ENCODE measurements at regions not wholly inside any gene's neighbourhood (a gene's known extent, or its start where the extent isn't known, plus 50 kb on each side); places are given as distances from the start of the nearest gene placed in this dataset.

GRCh38 chrX:11960031-11960430 is 178.2 kb upstream of the FRMPD4 start:
- ChIA-PET POLR2A (no interaction called here), CTCF (ENCODE audit: low intra/inter-chr PET ratio, low total read pairs) (no interaction called here)
- no peaks in the 10 kb centered on the region for H3K27me3 ChIP-seq (ENCODE audit: control insufficient read depth in 1 of 2, insufficient read depth in 2 of 2, low read length in 2 of 2)
- intact Hi-C loops (cut with micrococcal nuclease; ENCODE audit: unreplicated experiment), result no loop called here
- DNase-seq (ENCODE audit: low spot score) (no peak), ATAC-seq (no peak), FAIRE-seq (no peak)
- BruUV-seq (replicated peaks), result no TSS peak
- H3K4me2 ChIP-seq (ENCODE audit: low read depth, low read length), result no peak overlapping the region
- H2AFZ ChIP-seq (ENCODE audit: low read length), result no peak overlapping the region
- H3K9ac ChIP-seq (ENCODE audit: insufficient read depth, low read depth, low read length), result no peak overlapping the region
- H3K36me3 ChIP-seq (replicated peaks in 1 of 2; ENCODE audit: control insufficient read depth in 1 of 2, insufficient read depth in 2 of 2, low read length in 2 of 2), result no peaks in the 10 kb centered on the region
- H3K79me2 ChIP-seq (ENCODE audit: insufficient read depth, low read length), result no peaks in the 10 kb centered on the region
- H4K20me1 ChIP-seq (ENCODE audit: insufficient read depth, low read length), result no peaks in the 10 kb centered on the region
- no peaks in the 10 kb centered on the region for H3K9me3 ChIP-seq (ENCODE audit: low read length)
- no peaks in the 10 kb centered on the region for H3K4me1 ChIP-seq (ENCODE audit: insufficient read depth, low read length)
- 55% methylated on average over 4 of the region's 4 CpGs for whole genome bisulfite sequencing (ENCODE audit: low lambda C conversion rate)
- no peak overlapping the region for H3K4me3 ChIP-seq (replicated peaks in 1 of 3; ENCODE audit: insufficient read depth in 1 of 3, low read depth in 2 of 3, low read length in 3 of 3)
- in situ Hi-C loops (cut with HindIII; ENCODE audit: extremely low pct_ligation_motif_present, low pct_unique_long_range_greater_than_20kb), result no loop called here
- no peak overlapping the region for H3K27ac ChIP-seq (ENCODE audit: extremely low read length, insufficient read depth, low read length)
- TF ChIP-seq ZNF121 (CRISPR knock-in tag; IDR thresholded peaks at IDR 0.05) (no peak), ZNF432 (CRISPR knock-in tag; IDR thresholded peaks at IDR 0.05; ENCODE audit: borderline replicate concordance) (no peak), ZNF75D (CRISPR knock-in tag; IDR thresholded peaks at IDR 0.05; ENCODE audit: borderline replicate concordance) (no peak), AFF4 (CRISPR knock-in tag; IDR thresholded peaks at IDR 0.05) (no peak), ZNF574 (CRISPR knock-in tag; IDR thresholded peaks at IDR 0.05) (no peak), USF2 (IDR thresholded peaks at IDR 0.05; ENCODE audit: low read depth, low read length) (no peak), USF2 (CRISPR knock-in tag; IDR thresholded peaks at IDR 0.05; ENCODE audit: borderline replicate concordance) (no peak), ZNF703 (CRISPR knock-in tag; IDR thresholded peaks at IDR 0.05; ENCODE audit: borderline replicate concordance) (no peak), SRF (IDR thresholded peaks at IDR 0.05; ENCODE audit: low read depth, low read length) (no peak), PCBP1 (IDR thresholded peaks at IDR 0.05; ENCODE audit: borderline replicate concordance, low read depth, low read length) (no peak), CERS6 (CRISPR knock-in tag; IDR thresholded peaks at IDR 0.05) (no peak), ZMYM3 (CRISPR knock-in tag; IDR thresholded peaks at IDR 0.05) (no peak), ZNF329 (CRISPR knock-in tag; IDR thresholded peaks at IDR 0.05; ENCODE audit: low read depth) (no peak), KDM5A (IDR thresholded peaks at IDR 0.05; ENCODE audit: borderline replicate concordance, low read length) (no peak), TCF7L2 (IDR thresholded peaks at IDR 0.05; ENCODE audit: low read depth, low read length) (no peak), HDAC1 (CRISPR knock-in tag; IDR thresholded peaks at IDR 0.05) (no peak), MXI1 (IDR thresholded peaks at IDR 0.05; ENCODE audit: borderline replicate concordance, low read depth, low read length) (no peak)

Data from HepG2 (cell line).